Natural killer cell (primary cell): ENCODE measurements at regions not wholly inside any gene's neighbourhood (a gene's known extent, or its start where the extent isn't known, plus 50 kb on each side); places are given as distances from the start of the nearest gene placed in this dataset.

Experiments
- ATAC-seq, 3 donors: fragments of 150-1000 bp in 2 of 3; fragments of 200-7000 bp in 1 of 3; cut with Tn5 transposase; 1 replicate in 1 of 3; 2 replicates in 2 of 3; pipeline ENCODE4 v1.10.0; 2021; ENCODE audit warnings: mild to moderate bottlenecking in 2 of 3, moderate library complexity in 2 of 3
- DNase-seq, 2 donors: peaks; one replicate each; pipeline versions ENCODE4 v3.0.0 to v3.0.0-alpha.2; 2013 to 2021; ENCODE audit warnings: mixed read lengths in 1 of 2
- H3K27ac ChIP-seq: one replicate; pipeline ENCODE4 v1.5.1; 2013; ENCODE audit warnings: mild to moderate bottlenecking, low read length
- H3K27me3 ChIP-seq: one replicate; pipeline ENCODE4 v1.6.1; 2013; ENCODE audit warnings: low read length; ENCODE audit not compliant: control insufficient read depth, insufficient read depth
- H3K36me3 ChIP-seq: one replicate; pipeline ENCODE4 v1.6.1; 2013; ENCODE audit warnings: low read length; ENCODE audit not compliant: control insufficient read depth, insufficient read depth
- H3K4me1 ChIP-seq: one replicate; pipeline ENCODE4 v1.6.1; 2013; ENCODE audit warnings: low read length; ENCODE audit not compliant: control insufficient read depth, insufficient read depth
- H3K4me3 ChIP-seq: one replicate; pipeline ENCODE4 v1.5.1; 2013; ENCODE audit warnings: low read length
- H3K9me3 ChIP-seq: one replicate; pipeline ENCODE4 v1.6.1; 2013; ENCODE audit warnings: low read length; ENCODE audit not compliant: control insufficient read depth, insufficient read depth
- H3K27ac Mint-ChIP-seq, 2 donors: one replicate each; pipeline ENCODE4 v1.8.0; 2022; ENCODE audit warnings: mild to moderate bottlenecking in 2 of 2, mixed read lengths in 2 of 2, moderate library complexity in 1 of 2
- H3K27me3 Mint-ChIP-seq, 2 donors: one replicate each; pipeline ENCODE4 v1.8.0; 2022; ENCODE audit warnings: low read depth in 2 of 2, mixed read lengths in 2 of 2
- H3K36me3 Mint-ChIP-seq: one replicate; pipeline ENCODE4 v1.8.0; 2022; ENCODE audit warnings: mixed read lengths
- H3K4me1 Mint-ChIP-seq, 2 donors: one replicate each; pipeline ENCODE4 v1.8.0; 2022; ENCODE audit warnings: mixed read lengths in 2 of 2
- H3K4me3 Mint-ChIP-seq: one replicate; pipeline ENCODE4 v1.8.0; 2022; ENCODE audit warnings: mild to moderate bottlenecking, moderate library complexity, mixed read lengths
- H3K9me3 Mint-ChIP-seq, 2 donors: one replicate each; pipeline ENCODE4 v1.8.0; 2022; ENCODE audit warnings: mixed read lengths in 2 of 2
- CTCF ChIP-seq: fragments of 200-600 bp; IDR thresholded peaks from one replicate; pipeline ENCODE4 v1.8.0; 2022; ENCODE audit warnings: antibody characterized with exemption
- WGBS: methylation state at CpG from one replicate; pipeline ENCODE4 v1.1.7; 2013; ENCODE audit warnings: missing lambda C conversion rate; ENCODE audit not compliant: insufficient coverage; 5-methylcytosine and 5-hydroxymethylcytosine counted together
- intact Hi-C: fragments of 100-400 bp; cut with micrococcal nuclease; formaldehyde crosslinking; loops from one replicate; pipeline ENCODE4 v1.14.2; 2022

DNA sequence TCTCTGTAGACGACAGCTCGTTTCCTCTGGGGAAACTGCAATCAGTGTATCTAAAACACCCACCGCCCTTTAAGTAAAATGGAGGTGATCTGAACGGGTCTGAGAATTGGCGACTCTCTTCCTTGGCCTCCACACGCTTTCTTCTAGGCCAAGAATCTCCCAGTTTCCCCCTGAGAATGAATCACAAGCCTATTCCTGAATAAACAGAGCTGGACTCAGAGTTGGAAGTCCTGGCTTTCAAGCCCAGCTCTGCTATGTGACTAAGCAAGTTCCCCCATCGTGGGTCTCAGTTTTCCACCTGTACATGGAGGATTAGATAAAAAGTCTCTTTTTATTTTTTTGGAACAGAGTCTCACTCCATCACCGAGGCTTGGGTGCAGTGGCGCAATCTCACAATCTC lies 200.4 kb downstream of the MN1 start:
- no peaks in the 10 kb centered on the region for H3K36me3 Mint-ChIP-seq
- H3K27ac Mint-ChIP-seq, result no peak overlapping the region
- peaks cover 0 to 6% of the 10 kb centered on the region in 2 donors for H3K27me3 Mint-ChIP-seq
- 80% methylated on average over 9 of the region's 9 CpGs for WGBS
- no peak for TF ChIP-seq CTCF
- H3K27ac ChIP-seq, result no peak overlapping the region
- no peak for ATAC-seq
- no peak overlapping the region for H3K4me3 Mint-ChIP-seq
- H3K9me3 ChIP-seq, result no peaks in the 10 kb centered on the region
- H3K27me3 ChIP-seq, result no peaks in the 10 kb centered on the region
- no peaks in the 10 kb centered on the region for H3K4me1 ChIP-seq
- H3K4me1 Mint-ChIP-seq, result no peaks in the 10 kb centered on the region
- no peak overlapping the region for H3K4me3 ChIP-seq
- no peak for DNase-seq
- H3K36me3 ChIP-seq, result no peaks in the 10 kb centered on the region
- intact Hi-C loops, result no loop called here
- H3K9me3 Mint-ChIP-seq, result no peaks in the 10 kb centered on the region

- intact Hi-C loops, result no loop called here
- H3K9me3 ChIP-seq, result no peaks in the 10 kb centered on the region
- Mint-ChIP-seq H3K4me1 (no peaks in the 10 kb centered on the region), H3K36me3 (no peaks in the 10 kb centered on the region), H3K27me3 (peaks cover 0 to 6% of the 10 kb centered on the region in 2 donors), H3K9me3 (no peaks in the 10 kb centered on the region), H3K4me3 (no peak overlapping the region), H3K27ac (no peak overlapping the region)
- no peak for TF ChIP-seq CTCF
- 80% methylated on average over 6 of the region's 6 CpGs for WGBS
- no peaks in the 10 kb centered on the region for H3K27me3 ChIP-seq
- no peak overlapping the region for H3K4me3 ChIP-seq
- no peaks in the 10 kb centered on the region for H3K4me1 ChIP-seq
- ATAC-seq, result no peak
- H3K27ac ChIP-seq, result no peak overlapping the region
- no peak for DNase-seq
- H3K36me3 ChIP-seq, result no peaks in the 10 kb centered on the region
Measured at GRCh38 chr22:27602390-27602789, 199.2 kb downstream of the MN1 start.

- H3K9me3 ChIP-seq, result no peaks in the 10 kb centered on the region
- ATAC-seq (no peak), DNase-seq (no peak)
- TF ChIP-seq CTCF, result no peak
- H3K4me3 Mint-ChIP-seq, result no peak overlapping the region
- no peak overlapping the region for H3K27ac Mint-ChIP-seq
- H3K27me3 Mint-ChIP-seq, result peaks cover 0 to 2% of the 10 kb centered on the region in 2 donors
- no peaks in the 10 kb centered on the region for H3K9me3 Mint-ChIP-seq
- no peaks in the 10 kb centered on the region for H3K36me3 ChIP-seq
- no peak overlapping the region for H3K27ac ChIP-seq
- WGBS, result 78% methylated on average over 11 of the region's 11 CpGs
- no peaks in the 10 kb centered on the region for H3K4me1 Mint-ChIP-seq
- no peaks in the 10 kb centered on the region for H3K36me3 Mint-ChIP-seq
- no peaks in the 10 kb centered on the region for H3K4me1 ChIP-seq
- no peaks in the 10 kb centered on the region for H3K27me3 ChIP-seq
- no peak overlapping the region for H3K4me3 ChIP-seq
- intact Hi-C loops, result no loop called here
Measured at GRCh38 chr22:27603111-27603799, 198.3 kb downstream of the MN1 start.

- no peaks in the 10 kb centered on the region for H3K4me1 ChIP-seq
- H3K9me3 ChIP-seq, result no peaks in the 10 kb centered on the region
- H3K36me3 Mint-ChIP-seq, result no peaks in the 10 kb centered on the region
- H3K9me3 Mint-ChIP-seq, result no peaks in the 10 kb centered on the region
- H3K27ac Mint-ChIP-seq, result no peak overlapping the region
- no peaks in the 10 kb centered on the region for H3K4me1 Mint-ChIP-seq
- ATAC-seq (no peak), DNase-seq (no peak)
- TF ChIP-seq CTCF, result no peak
- H3K27me3 Mint-ChIP-seq, result no peaks in the 10 kb centered on the region
- H3K27me3 ChIP-seq, result no peaks in the 10 kb centered on the region
- no peak overlapping the region for H3K27ac ChIP-seq
- no peak overlapping the region for H3K4me3 ChIP-seq
- H3K4me3 Mint-ChIP-seq, result no peak overlapping the region
- no peaks in the 10 kb centered on the region for H3K36me3 ChIP-seq
- 76% methylated on average over 9 of the region's 9 CpGs for WGBS
- intact Hi-C loops, result no loop called here
Measured at GRCh38 chr22:27603800-27604144, 197.8 kb downstream of the MN1 start.
